GM23248 (cell line): ENCODE measurements at regions not wholly inside any gene's neighbourhood (a gene's known extent, or its start where the extent isn't known, plus 50 kb on each side); places are given as distances from the start of the nearest gene placed in this dataset.

Experiments
- DNase-seq: peaks from one replicate; pipeline ENCODE4 v3.0.0-alpha.2; 2015
- H2AFZ ChIP-seq: fragments of 200-600 bp; sonication (generic); 2 replicates; pipeline ENCODE4 v1.6.1; 2016; ENCODE audit warnings: antibody characterized with exemption
- H3F3A ChIP-seq: fragments of 200-600 bp; sonication (generic); 2 replicates; pipeline ENCODE4 v1.6.1; 2016; ENCODE audit warnings: mild to moderate bottlenecking, antibody characterized with exemption, mixed run types; ENCODE audit not compliant: insufficient read depth
- H3K27ac ChIP-seq: fragments of 200-600 bp; sonication (generic); 2 replicates; pipeline ENCODE4 v1.5.1; 2016; ENCODE audit warnings: mild to moderate bottlenecking
- H3K27me3 ChIP-seq: fragments of 200-600 bp; sonication (generic); replicated peaks from 2 replicates; pipeline ENCODE4 v1.6.1; 2016; ENCODE audit warnings: mild to moderate bottlenecking; ENCODE audit not compliant: insufficient read depth
- H3K36me3 ChIP-seq: fragments of 200-600 bp; sonication (generic); 2 replicates; pipeline ENCODE4 v1.6.1; 2016; ENCODE audit warnings: low read depth, mild to moderate bottlenecking
- H3K4me1 ChIP-seq: fragments of 200-600 bp; sonication (generic); 2 replicates; pipeline ENCODE4 v1.6.1; 2016; ENCODE audit warnings: mild to moderate bottlenecking; ENCODE audit not compliant: insufficient read depth
- H3K4me2 ChIP-seq: fragments of 200-600 bp; sonication (generic); one replicate; pipeline ENCODE4 v1.6.1; 2016; ENCODE audit warnings: mild to moderate bottlenecking; ENCODE audit not compliant: unreplicated experiment
- H3K4me3 ChIP-seq: fragments of 200-600 bp; sonication (generic); 2 replicates; pipeline ENCODE4 v1.5.1; 2016; ENCODE audit warnings: mild to moderate bottlenecking
- H3K79me2 ChIP-seq: fragments of 200-600 bp; sonication (generic); 2 replicates; pipeline ENCODE4 v1.6.1; 2016; ENCODE audit warnings: mild to moderate bottlenecking; ENCODE audit not compliant: insufficient read depth
- H3K9ac ChIP-seq: fragments of 200-600 bp; sonication (generic); 2 replicates; pipeline ENCODE4 v1.6.1; 2016; ENCODE audit warnings: mild to moderate bottlenecking
- H3K9me2 ChIP-seq: fragments of 200-600 bp; sonication (generic); 2 replicates; pipeline ENCODE4 v1.6.1; 2016; ENCODE audit warnings: mixed run types, mild to moderate bottlenecking, moderate library complexity; ENCODE audit not compliant: insufficient read depth
- H3K9me3 ChIP-seq: fragments of 200-600 bp; sonication (generic); one replicate; pipeline ENCODE4 v1.6.1; 2017; ENCODE audit warnings: low read depth
- H4K20me1 ChIP-seq: fragments of 200-600 bp; sonication (generic); 2 replicates; pipeline ENCODE4 v1.6.0; 2016; ENCODE audit not compliant: insufficient read depth
- EZH2 ChIP-seq: fragments of 200-600 bp; sonication (generic); IDR thresholded peaks from 2 replicates; pipeline ENCODE4 v1.6.1; 2018; ENCODE audit warnings: antibody characterized with exemption, mild to moderate bottlenecking; ENCODE audit not compliant: insufficient read depth, poor library complexity, severe bottlenecking
- EZH2phosphoT487 ChIP-seq: fragments of 200-600 bp; sonication (generic); IDR thresholded peaks from 2 replicates; pipeline ENCODE4 v1.6.1; 2018; ENCODE audit warnings: antibody characterized with exemption, moderate library complexity, mild to moderate bottlenecking, low read depth; ENCODE audit not compliant: insufficient read depth
- WGBS, 2 experiments: methylation state at CpG; one replicate each; pipeline ENCODE4 v1.1.6; 2015 to 2017; ENCODE audit warnings: low lambda C conversion rate in 2 of 2, low coverage in 1 of 2; ENCODE audit errors: missing lambda C conversion rate in 2 of 2; 5-methylcytosine and 5-hydroxymethylcytosine counted together
- in situ Hi-C: fragments of 300-500 bp; cut with MboI; formaldehyde crosslinking; loops from 2 replicates; pipeline ENCODE4 v1.15.0; 2020

DNA sequence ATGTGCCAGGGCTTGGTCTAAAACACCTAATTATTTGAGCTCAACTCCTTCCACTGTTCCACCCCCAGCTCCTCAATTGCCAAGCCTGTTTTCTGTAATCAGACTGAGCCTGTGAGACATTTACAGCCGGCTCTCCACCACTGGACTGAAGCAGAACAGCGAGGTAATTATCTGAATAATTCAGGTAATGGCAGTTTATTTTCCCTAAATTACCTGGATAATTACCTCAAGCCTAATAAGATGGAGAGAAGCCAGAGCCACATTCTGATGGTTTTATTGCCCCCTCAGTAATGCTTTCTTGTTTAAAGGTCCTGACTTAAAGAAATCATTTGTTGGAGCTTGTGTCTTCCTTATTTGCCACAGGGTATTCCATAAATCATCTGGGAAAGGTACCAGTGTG lies 64.2 kb downstream of the FZD4 start:
- no peak overlapping the region for H3K4me2 ChIP-seq
- 94 to 100% methylated on average over 2 of the region's 2 CpGs for WGBS, 2 experiments
- H3K4me3 ChIP-seq = no peak overlapping the region
- H3F3A ChIP-seq = peaks cover 15% of the 10 kb centered on the region
- H3K79me2 ChIP-seq = no peaks in the 10 kb centered on the region
- peaks cover 15% of the 10 kb centered on the region for H3K4me1 ChIP-seq
- H3K9me3 ChIP-seq = no peaks in the 10 kb centered on the region
- H3K9ac ChIP-seq = no peak overlapping the region
- no peaks in the 10 kb centered on the region for H3K27me3 ChIP-seq
- TF ChIP-seq EZH2 (no peak), EZH2phosphoT487 (no peak)
- no peak overlapping the region for H2AFZ ChIP-seq
- no peaks in the 10 kb centered on the region for H4K20me1 ChIP-seq
- H3K36me3 ChIP-seq = no peaks in the 10 kb centered on the region
- DNase-seq = no peak
- H3K27ac ChIP-seq = no peak overlapping the region
- no peaks in the 10 kb centered on the region for H3K9me2 ChIP-seq
- in situ Hi-C loops = no loop called here

DNA sequence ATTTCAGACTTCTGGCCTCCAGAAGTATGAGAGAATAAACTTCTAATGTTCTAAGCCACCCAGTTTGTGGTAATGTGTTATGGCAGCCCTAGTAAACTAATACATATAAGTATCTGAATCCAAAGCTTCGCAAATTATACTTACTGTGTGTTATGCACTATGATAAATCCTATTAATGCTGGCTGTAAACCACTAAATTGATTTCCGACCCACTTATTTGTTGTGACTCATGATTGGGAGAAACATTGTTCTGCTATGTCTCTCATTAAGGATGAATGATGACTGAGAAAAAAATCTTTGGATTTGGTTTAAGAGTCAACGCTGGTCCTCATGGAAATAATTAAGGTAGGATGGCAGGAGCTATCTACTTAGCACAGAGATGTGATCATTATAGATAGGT lies 62.0 kb downstream of the FZD4 start:
- Histone ChIP-seq H3K9me2 (no peaks in the 10 kb centered on the region), H3F3A (peaks cover 24% of the 10 kb centered on the region), H3K4me1 (peaks cover 23% of the 10 kb centered on the region), H3K27ac (no peak overlapping the region), H3K9me3 (no peaks in the 10 kb centered on the region), H3K4me3 (no peak overlapping the region), H4K20me1 (no peaks in the 10 kb centered on the region), H3K36me3 (no peaks in the 10 kb centered on the region), H3K79me2 (no peaks in the 10 kb centered on the region), H3K27me3 (no peaks in the 10 kb centered on the region), H3K9ac (no peak overlapping the region), H2AFZ (no peak overlapping the region), H3K4me2 (no peak overlapping the region)
- TF ChIP-seq EZH2 = no peak
- no peak for DNase-seq
- 61 to 63% methylated on average over 3 of the region's 3 CpGs for WGBS, 2 experiments
- in situ Hi-C loops = no loop called here
